Cardiac fibroblast (primary cell): ENCODE measurements at regions not wholly inside any gene's neighbourhood (a gene's known extent, or its start where the extent isn't known, plus 50 kb on each side); places are given as distances from the start of the nearest gene placed in this dataset.

Source experiments
- DNase-seq, 2 donors: peaks; one replicate each; pipeline versions ENCODE4 v3.0.0 to v3.0.0-alpha.2; 2010; ENCODE audit warnings: low read depth in 2 of 2
- H3K4me3 ChIP-seq, 2 donors: replicated peaks in 1 of 2; 1 replicate in 1 of 2; 2 replicates in 1 of 2; pipeline ENCODE4 v1.5.1; 2011; ENCODE audit warnings: low read depth in 2 of 2, low read length in 2 of 2, mild to moderate bottlenecking in 2 of 2, moderate library complexity in 1 of 2
- CTCF ChIP-seq: IDR thresholded peaks from one replicate; pipeline ENCODE4 v1.5.1; 2011; ENCODE audit warnings: low read depth, mild to moderate bottlenecking, low read length, inconsistent platforms

- no peak for DNase-seq
- H3K4me3 ChIP-seq: no peak overlapping the region
- TF ChIP-seq CTCF: no peak
Observed at GRCh38 chr1:200334661-200335256, 75.1 kb downstream of the ZNF281 start.

GRCh38 chr1:200333329-200333728 is 76.5 kb downstream of the ZNF281 start:
- no peak overlapping the region for H3K4me3 ChIP-seq
- no peak for TF ChIP-seq CTCF
- no peak for DNase-seq

- TF ChIP-seq CTCF: no peak
- no peak for DNase-seq
Observed at GRCh38 chr1:200332716-200333115, 77.1 kb downstream of the ZNF281 start.

GRCh38 chr1:200330741-200331428 is 79.0 kb downstream of the ZNF281 start:
- DNase-seq: no peak
- TF ChIP-seq CTCF: no peak
- no peak overlapping the region for H3K4me3 ChIP-seq

More at GRCh38 chr1:200332716-200333115, 77.1 kb downstream of the ZNF281 start:
- H3K4me3 ChIP-seq: no peak overlapping the region

- no peak for TF ChIP-seq CTCF
- DNase-seq: no peak
- no peak overlapping the region for H3K4me3 ChIP-seq
Observed at GRCh38 chr1:200329208-200329882, 80.5 kb downstream of the ZNF281 start.

GRCh38 chr1:200328379-200328778 is 81.5 kb downstream of the ZNF281 start:
- DNase-seq: no peak
- H3K4me3 ChIP-seq: no peak overlapping the region
- TF ChIP-seq CTCF: no peak
